HFFc6 (cell line): ENCODE measurements at regions not wholly inside any gene's neighbourhood (a gene's known extent, or its start where the extent isn't known, plus 50 kb on each side); places are given as distances from the start of the nearest gene placed in this dataset.

ENCODE experiments used
- DNase-seq: peaks from one replicate; pipeline ENCODE4 v3.0.0-alpha.2; 2018
- H3K27ac Mint-ChIP-seq: 2 replicates; pipeline ENCODE4 v1.8.0; 2020; ENCODE audit warnings: mild to moderate bottlenecking, mixed read lengths
- H3K27me3 Mint-ChIP-seq: 2 replicates; pipeline ENCODE4 v1.8.0; 2021; ENCODE audit warnings: mild to moderate bottlenecking, moderate library complexity, mixed read lengths; ENCODE audit not compliant: insufficient read depth
- H3K36me3 Mint-ChIP-seq: 2 replicates; pipeline ENCODE4 v1.8.0; 2021; ENCODE audit warnings: low read depth, mixed read lengths
- H3K4me1 Mint-ChIP-seq: 2 replicates; pipeline ENCODE4 v1.8.0; 2020; ENCODE audit warnings: low read depth, mixed read lengths
- H3K4me3 Mint-ChIP-seq: 2 replicates; pipeline ENCODE4 v1.8.0; 2020; ENCODE audit warnings: mild to moderate bottlenecking, moderate library complexity, mixed read lengths
- H3K9me3 Mint-ChIP-seq: 2 replicates; pipeline ENCODE4 v1.8.0; 2020; ENCODE audit warnings: mild to moderate bottlenecking, mixed read lengths
- CTCF ChIP-seq: fragments of 200-600 bp; sonication (generic); IDR thresholded peaks from 2 replicates; pipeline ENCODE4 v1.5.0; 2021; ENCODE audit warnings: antibody characterized with exemption, mild to moderate bottlenecking

GRCh38 chr4:108261026-108261425 lies 92.3 kb upstream of the LEF1 start:
- Mint-ChIP-seq H3K27ac (no peak overlapping the region), H3K9me3 (no peaks in the 10 kb centered on the region; the same call in 1 of the 2 replicates), H3K36me3 (no peaks in the 10 kb centered on the region), H3K27me3 (peaks cover 5% of the 10 kb centered on the region; the same call in 1 of the 2 replicates), H3K4me1 (no peaks in the 10 kb centered on the region), H3K4me3 (no peak overlapping the region)
- no peak for TF ChIP-seq CTCF
- no peak for DNase-seq

GRCh38 chr4:108256538-108256937 lies 87.8 kb upstream of the LEF1 start:
- no peak overlapping the region for H3K4me3 Mint-ChIP-seq
- H3K36me3 Mint-ChIP-seq, result no peaks in the 10 kb centered on the region
- no peaks in the 10 kb centered on the region for H3K4me1 Mint-ChIP-seq
- H3K27ac Mint-ChIP-seq, result no peak overlapping the region
- DNase-seq, result no peak
- H3K9me3 Mint-ChIP-seq, result no peaks in the 10 kb centered on the region; the same call in 1 of the 2 replicates
- TF ChIP-seq CTCF, result no peak
- H3K27me3 Mint-ChIP-seq, result no peaks in the 10 kb centered on the region; the same call in 1 of the 2 replicates

GRCh38 chr4:108255203-108255747 lies 86.5 kb upstream of the LEF1 start:
- DNase-seq, result no peak
- Mint-ChIP-seq H3K27me3 (no peaks in the 10 kb centered on the region; the same call in 1 of the 2 replicates), H3K36me3 (no peaks in the 10 kb centered on the region), H3K9me3 (no peaks in the 10 kb centered on the region; the same call in 1 of the 2 replicates), H3K27ac (no peak overlapping the region), H3K4me3 (no peak overlapping the region), H3K4me1 (no peaks in the 10 kb centered on the region)
- TF ChIP-seq CTCF, result no peak

- Mint-ChIP-seq H3K27me3 (peaks cover 2% of the 10 kb centered on the region), H3K27ac (no peak overlapping the region), H3K9me3 (peaks cover 10% of the 10 kb centered on the region), H3K4me3 (no peak overlapping the region), H3K36me3 (no peaks in the 10 kb centered on the region), H3K4me1 (no peaks in the 10 kb centered on the region)
- no peak for TF ChIP-seq CTCF
- no peak for DNase-seq
Measured at GRCh38 chr4:108249397-108249796, 80.7 kb upstream of the LEF1 start.

GRCh38 chr4:108247387-108248049 lies 78.8 kb upstream of the LEF1 start:
- peaks cover 2% of the 10 kb centered on the region for H3K27me3 Mint-ChIP-seq
- H3K27ac Mint-ChIP-seq, result no peak overlapping the region
- H3K9me3 Mint-ChIP-seq, result peaks cover 10% of the 10 kb centered on the region
- H3K36me3 Mint-ChIP-seq, result no peaks in the 10 kb centered on the region
- no peaks in the 10 kb centered on the region for H3K4me1 Mint-ChIP-seq
- no peak overlapping the region for H3K4me3 Mint-ChIP-seq
- TF ChIP-seq CTCF, result no peak
- DNase-seq, result no peak
